ENCODE measurements at regions not wholly inside any gene's neighbourhood (a gene's known extent, or its start where the extent isn't known, plus 50 kb on each side); places are given as distances from the start of the nearest gene placed in this dataset.
"Not testable (repeated sequence)": the region's sequence is repeated elsewhere in the genome, so short reads cannot be mapped to it uniquely, and the experiment has no call there.

- H3K27ac ChIP-seq, result no peak overlapping the region
- no peak for TF ChIP-seq CTCF (conservative IDR thresholded peaks at IDR 0.05)
Measured at GRCh38 chr18:38525039-38525438, 959.4 kb upstream of the CELF4 start.

- no peak for TF ChIP-seq CTCF (conservative IDR thresholded peaks at IDR 0.05)
- no peak overlapping the region for H3K27ac ChIP-seq
Measured at GRCh38 chr18:38520786-38521185, 955.2 kb upstream of the CELF4 start.

- no peak overlapping the region for H3K27ac ChIP-seq
- TF ChIP-seq CTCF (conservative IDR thresholded peaks at IDR 0.05), result no peak
Measured at GRCh38 chr18:38502539-38502938, 936.9 kb upstream of the CELF4 start.

GRCh38 chr18:38497266-38497665, 931.7 kb upstream of the CELF4 start:
- no peak for TF ChIP-seq CTCF (conservative IDR thresholded peaks at IDR 0.05)
- no peak overlapping the region for H3K27ac ChIP-seq

- no peak overlapping the region for H3K27ac ChIP-seq
- TF ChIP-seq CTCF (conservative IDR thresholded peaks at IDR 0.05), result no peak
Measured at GRCh38 chr18:38496222-38496793, 930.7 kb upstream of the CELF4 start.

GRCh38 chr18:38494065-38494464, 928.5 kb upstream of the CELF4 start:
- H3K27ac ChIP-seq, result no peak overlapping the region
- no peak for TF ChIP-seq CTCF (conservative IDR thresholded peaks at IDR 0.05)

- TF ChIP-seq CTCF (conservative IDR thresholded peaks at IDR 0.05), result no peak
- H3K27ac ChIP-seq, result no peak overlapping the region
Measured at GRCh38 chr18:38491195-38491594, 925.6 kb upstream of the CELF4 start.

GRCh38 chr18:38489721-38490120, 924.1 kb upstream of the CELF4 start:
- H3K27ac ChIP-seq, result not testable (repeated sequence)

All from VCaP (cell line).